ENCODE measurements at regions not wholly inside any gene's neighbourhood (a gene's known extent, or its start where the extent isn't known, plus 50 kb on each side); places are given as distances from the start of the nearest gene placed in this dataset.

GRCh38 chr3:102233881-102234280 lies 200.9 kb upstream of the ZPLD1 start:
- DNase-seq (ENCODE audit: low read depth) = no peak

GRCh38 chr3:102235679-102236078 lies 199.1 kb upstream of the ZPLD1 start:
- DNase-seq (ENCODE audit: low read depth) = no peak

- DNase-seq (ENCODE audit: low read depth) = no peak
These were observed 197.6 kb upstream of the ZPLD1 start for GRCh38 chr3:102237181-102237580.

GRCh38 chr3:102237838-102238237 lies 197.0 kb upstream of the ZPLD1 start:
- no peak for DNase-seq (ENCODE audit: low read depth)

GRCh38 chr3:102238362-102238761 lies 196.5 kb upstream of the ZPLD1 start:
- no peak for DNase-seq (ENCODE audit: low read depth)

GRCh38 chr3:102240720-102241119 lies 194.1 kb upstream of the ZPLD1 start:
- no peak for DNase-seq (ENCODE audit: low read depth)

GRCh38 chr3:102248981-102249705 lies 185.7 kb upstream of the ZPLD1 start:
- no peak for DNase-seq (ENCODE audit: low read depth)

GRCh38 chr3:102255736-102256135 lies 179.1 kb upstream of the ZPLD1 start:
- DNase-seq (ENCODE audit: low read depth) = no peak

GRCh38 chr3:102258666-102259227 lies 176.1 kb upstream of the ZPLD1 start:
- no peak for DNase-seq (ENCODE audit: low read depth)

GRCh38 chr3:102259663-102260062 lies 175.2 kb upstream of the ZPLD1 start:
- DNase-seq (ENCODE audit: low read depth) = no peak

- no peak for DNase-seq (ENCODE audit: low read depth)
These were observed 169.1 kb upstream of the ZPLD1 start for GRCh38 chr3:102265720-102266119.

- no peak for DNase-seq (ENCODE audit: low read depth)
These were observed 165.4 kb upstream of the ZPLD1 start for GRCh38 chr3:102269406-102269805.

- DNase-seq (ENCODE audit: low read depth) = no peak
These were observed 144.6 kb upstream of the ZPLD1 start for GRCh38 chr3:102290241-102290640.

- no peak for DNase-seq (ENCODE audit: low read depth)
These were observed 139.1 kb upstream of the ZPLD1 start for GRCh38 chr3:102295756-102296155.

- DNase-seq (ENCODE audit: low read depth) = no peak
These were observed 137.7 kb upstream of the ZPLD1 start for GRCh38 chr3:102297072-102297658.

- DNase-seq (ENCODE audit: low read depth) = no peak
These were observed 135.5 kb upstream of the ZPLD1 start for GRCh38 chr3:102299125-102299877.

- DNase-seq (ENCODE audit: low read depth) = no peak
These were observed 133.5 kb upstream of the ZPLD1 start for GRCh38 chr3:102301155-102301880.

- no peak for DNase-seq (ENCODE audit: low read depth)
These were observed 132.8 kb upstream of the ZPLD1 start for GRCh38 chr3:102302020-102302419.

- DNase-seq (ENCODE audit: low read depth) = no peak
These were observed 130.3 kb upstream of the ZPLD1 start for GRCh38 chr3:102304550-102304949.

GRCh38 chr3:102307442-102307841 lies 127.4 kb upstream of the ZPLD1 start:
- DNase-seq (ENCODE audit: low read depth) = no peak

GRCh38 chr3:102329066-102329465 lies 105.7 kb upstream of the ZPLD1 start:
- DNase-seq (ENCODE audit: low read depth) = no peak

- DNase-seq (ENCODE audit: low read depth) = no peak
These were observed 105.3 kb upstream of the ZPLD1 start for GRCh38 chr3:102329561-102329960.
